GM18505 (cell line): ENCODE measurements at regions not wholly inside any gene's neighbourhood (a gene's known extent, or its start where the extent isn't known, plus 50 kb on each side); places are given as distances from the start of the nearest gene placed in this dataset.

ENCODE experiments used
- ATAC-seq: cut with Tn5 transposase; IDR thresholded peaks from one replicate; pipeline ENCODE4 v1.9.1; 2021; ENCODE audit not compliant: unreplicated experiment
- POLR2A ChIP-seq: IDR thresholded peaks from 4 replicates; pipeline ENCODE4 v1.6.1; 2011; ENCODE audit warnings: borderline replicate concordance; ENCODE audit not compliant: insufficient read depth, insufficient read length; ENCODE audit errors: extremely low read depth

GRCh38 chr2:21484643-21485042 lies 360.9 kb downstream of the TDRD15 start:
- ATAC-seq, result no peak
- no peak for TF ChIP-seq POLR2A

- no peak for TF ChIP-seq POLR2A
- no peak for ATAC-seq
Measured at GRCh38 chr2:21486445-21486844, 362.7 kb downstream of the TDRD15 start.

- no peak for ATAC-seq
- TF ChIP-seq POLR2A, result no peak
Measured at GRCh38 chr2:21489080-21489479, 365.3 kb downstream of the TDRD15 start.

- ATAC-seq, result no peak
- TF ChIP-seq POLR2A, result no peak
Measured at GRCh38 chr2:21498016-21498415, 374.2 kb downstream of the TDRD15 start.

- TF ChIP-seq POLR2A, result no peak
- ATAC-seq, result no peak
Measured at GRCh38 chr2:21500401-21500945, 376.7 kb downstream of the TDRD15 start.

- no peak for ATAC-seq
- no peak for TF ChIP-seq POLR2A
Measured at GRCh38 chr2:21501376-21502027, 377.7 kb downstream of the TDRD15 start.

- TF ChIP-seq POLR2A, result no peak
- ATAC-seq, result no peak
Measured at GRCh38 chr2:21515903-21516302, 392.1 kb downstream of the TDRD15 start.

- TF ChIP-seq POLR2A, result no peak
- ATAC-seq, result no peak
Measured at GRCh38 chr2:21519412-21519811, 395.6 kb downstream of the TDRD15 start.

GRCh38 chr2:21519821-21520220 lies 396.1 kb downstream of the TDRD15 start:
- no peak for TF ChIP-seq POLR2A
- no peak for ATAC-seq

GRCh38 chr2:21535826-21536225 lies 412.1 kb downstream of the TDRD15 start:
- TF ChIP-seq POLR2A, result no peak
- ATAC-seq, result no peak

- ATAC-seq, result no peak
- TF ChIP-seq POLR2A, result no peak
Measured at GRCh38 chr2:21539685-21540084, 415.9 kb downstream of the TDRD15 start.

- no peak for TF ChIP-seq POLR2A
- ATAC-seq, result no peak
Measured at GRCh38 chr2:21543630-21544029, 419.9 kb downstream of the TDRD15 start.

GRCh38 chr2:21544392-21544791 lies 420.6 kb downstream of the TDRD15 start:
- TF ChIP-seq POLR2A, result no peak
- ATAC-seq, result no peak

- TF ChIP-seq POLR2A, result no peak
- ATAC-seq, result no peak
Measured at GRCh38 chr2:21552981-21553380, 429.2 kb downstream of the TDRD15 start.
